ENCODE measurements at regions not wholly inside any gene's neighbourhood (a gene's known extent, or its start where the extent isn't known, plus 50 kb on each side); places are given as distances from the start of the nearest gene placed in this dataset.

DNA sequence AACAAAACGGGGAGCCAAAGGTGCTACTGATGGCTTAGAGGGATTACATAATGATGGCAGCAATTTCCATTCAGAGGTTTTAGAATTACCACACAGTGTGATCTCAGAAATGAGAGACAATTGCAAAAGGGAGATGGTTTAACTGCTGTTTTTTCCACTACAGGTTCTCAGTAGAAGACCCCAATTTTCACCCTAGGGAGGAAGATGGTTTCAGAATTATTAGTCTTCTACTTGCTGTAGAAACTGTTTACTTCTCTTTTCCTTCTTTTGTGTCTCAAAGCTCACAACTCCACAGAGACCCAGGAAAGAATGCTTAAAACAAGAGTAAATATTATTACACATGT, 226.5 kb downstream of the INHBA start:
- TF ChIP-seq RAD21 (IDR thresholded peaks at IDR 0.05; ENCODE audit: low read depth) (no peak), FOXM1 (IDR thresholded peaks at IDR 0.05; ENCODE audit: borderline replicate concordance, low read depth) (no peak), USF1 (IDR thresholded peaks at IDR 0.05) (no peak), TAF1 (IDR thresholded peaks at IDR 0.05; ENCODE audit: low read depth) (no peak), EGR1 (IDR thresholded peaks at IDR 0.05) (no peak), CEBPB (IDR thresholded peaks at IDR 0.05) (no peak), ZBTB7A (IDR thresholded peaks at IDR 0.05; ENCODE audit: low read depth) (no peak), NFIC (IDR thresholded peaks at IDR 0.05) (no peak), EP300 (IDR thresholded peaks at IDR 0.05; ENCODE audit: borderline replicate concordance) (no peak), CREB1 (IDR thresholded peaks at IDR 0.05; ENCODE audit: low read depth) (no peak), TCF12 (IDR thresholded peaks at IDR 0.05; ENCODE audit: low read depth) (no peak)
- TF ChIP-seq, protein P1, sequence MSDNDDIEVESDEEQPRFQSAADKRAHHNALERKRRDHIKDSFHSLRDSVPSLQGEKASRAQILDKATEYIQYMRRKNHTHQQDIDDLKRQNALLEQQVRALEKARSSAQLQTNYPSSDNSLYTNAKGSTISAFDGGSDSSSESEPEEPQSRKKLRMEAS (IDR thresholded peaks at IDR 0.05) = no peak

DNA sequence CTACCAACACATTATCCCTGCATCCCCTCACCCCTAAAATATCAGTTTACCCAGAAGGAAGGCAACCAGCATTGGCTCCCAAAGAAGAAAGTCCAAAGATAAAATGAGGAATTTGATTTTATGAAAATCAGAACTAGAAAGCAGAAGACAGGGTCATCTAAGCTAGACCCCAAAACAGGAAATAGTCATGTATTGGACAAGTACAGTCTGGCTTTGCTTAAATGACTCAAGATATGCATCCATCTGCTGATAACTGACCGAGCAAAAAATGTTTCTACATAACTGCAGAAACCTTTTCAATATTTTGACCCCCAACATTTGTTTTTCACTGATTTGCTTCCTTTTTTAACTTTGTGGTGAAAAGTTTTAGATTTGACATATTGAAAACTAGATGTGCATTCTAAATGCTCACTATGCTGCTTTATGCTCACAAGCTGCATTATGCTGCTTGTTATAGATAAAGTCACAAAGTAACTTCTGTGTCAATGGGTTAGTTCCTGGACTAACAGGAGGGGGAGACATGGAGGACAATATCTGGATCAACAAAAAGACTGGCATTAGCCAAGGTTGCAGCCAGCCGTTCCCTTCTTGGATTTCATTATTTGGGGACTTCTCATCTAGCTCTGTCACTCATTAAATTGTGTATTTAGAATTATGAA, 227.0 kb downstream of the INHBA start:
- TF ChIP-seq YY1 (IDR thresholded peaks at IDR 0.05; ENCODE audit: low read depth) (no peak), CEBPB (IDR thresholded peaks at IDR 0.05) (no peak), NFIC (IDR thresholded peaks at IDR 0.05) (no peak), TAF1 (IDR thresholded peaks at IDR 0.05; ENCODE audit: low read depth) (no peak), EP300 (IDR thresholded peaks at IDR 0.05; ENCODE audit: borderline replicate concordance) (no peak), REST (IDR thresholded peaks at IDR 0.05; ENCODE audit: low read depth) (no peak), RAD21 (IDR thresholded peaks at IDR 0.05; ENCODE audit: low read depth) (no peak), TCF12 (IDR thresholded peaks at IDR 0.05; ENCODE audit: low read depth) (no peak), CREB1 (IDR thresholded peaks at IDR 0.05; ENCODE audit: low read depth) (no peak), FOXM1 (IDR thresholded peaks at IDR 0.05; ENCODE audit: borderline replicate concordance, low read depth) (no peak), ZBTB7A (IDR thresholded peaks at IDR 0.05; ENCODE audit: low read depth) (no peak), TEAD4 (IDR thresholded peaks at IDR 0.05) (no peak), EGR1 (IDR thresholded peaks at IDR 0.05) (no peak), USF1 (IDR thresholded peaks at IDR 0.05) (no peak)
- TF ChIP-seq, protein P1 (IDR thresholded peaks at IDR 0.05) = no peak

GRCh38 chr7:41472427-41473125, 230.3 kb downstream of the INHBA start:
- TF ChIP-seq EGR1 (IDR thresholded peaks at IDR 0.05) (no peak), TCF12 (IDR thresholded peaks at IDR 0.05; ENCODE audit: low read depth) (no peak), EP300 (IDR thresholded peaks at IDR 0.05; ENCODE audit: borderline replicate concordance) (no peak), RAD21 (IDR thresholded peaks at IDR 0.05; ENCODE audit: low read depth) (no peak), TAF1 (IDR thresholded peaks at IDR 0.05; ENCODE audit: low read depth) (no peak), USF1 (IDR thresholded peaks at IDR 0.05) (no peak), TEAD4 (IDR thresholded peaks at IDR 0.05) (no peak), ZBTB7A (IDR thresholded peaks at IDR 0.05; ENCODE audit: low read depth) (no peak)
- TF ChIP-seq, protein P1 (IDR thresholded peaks at IDR 0.05) = no peak

GRCh38 chr7:41470081-41470480, 232.8 kb downstream of the INHBA start:
- TF ChIP-seq NFIC (IDR thresholded peaks at IDR 0.05) = no peak
- no peak for TF ChIP-seq TEAD4 (IDR thresholded peaks at IDR 0.05)
- TF ChIP-seq CREB1 (IDR thresholded peaks at IDR 0.05; ENCODE audit: low read depth) = no peak
- no peak for TF ChIP-seq TAF1 (IDR thresholded peaks at IDR 0.05; ENCODE audit: low read depth)

DNA sequence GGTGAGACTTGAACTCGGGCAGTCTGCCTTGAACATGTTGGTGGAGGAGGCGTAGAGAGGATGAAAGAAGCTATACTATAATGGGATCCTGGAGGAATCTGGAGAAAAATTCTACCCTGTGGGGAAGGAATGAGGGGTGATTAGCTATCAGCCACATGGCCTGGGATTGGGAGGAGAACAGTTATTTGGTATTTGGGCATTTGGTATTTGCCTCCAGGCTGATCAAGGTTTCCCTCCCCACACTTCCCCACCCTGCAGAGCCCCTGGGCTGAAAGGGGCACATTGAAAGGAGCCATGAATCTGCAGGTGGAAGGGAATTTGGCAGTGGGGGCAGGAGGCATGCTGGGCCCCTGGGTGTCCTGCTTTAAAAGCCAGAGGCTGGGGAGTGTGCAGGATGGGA, 235.3 kb downstream of the INHBA start:
- TF ChIP-seq TAF1 (IDR thresholded peaks at IDR 0.05; ENCODE audit: low read depth) (no peak), CEBPB (IDR thresholded peaks at IDR 0.05) (no peak), FOXM1 (IDR thresholded peaks at IDR 0.05; ENCODE audit: borderline replicate concordance, low read depth) (no peak), TCF12 (IDR thresholded peaks at IDR 0.05; ENCODE audit: low read depth) (no peak), YY1 (IDR thresholded peaks at IDR 0.05; ENCODE audit: low read depth) (no peak)

DNA sequence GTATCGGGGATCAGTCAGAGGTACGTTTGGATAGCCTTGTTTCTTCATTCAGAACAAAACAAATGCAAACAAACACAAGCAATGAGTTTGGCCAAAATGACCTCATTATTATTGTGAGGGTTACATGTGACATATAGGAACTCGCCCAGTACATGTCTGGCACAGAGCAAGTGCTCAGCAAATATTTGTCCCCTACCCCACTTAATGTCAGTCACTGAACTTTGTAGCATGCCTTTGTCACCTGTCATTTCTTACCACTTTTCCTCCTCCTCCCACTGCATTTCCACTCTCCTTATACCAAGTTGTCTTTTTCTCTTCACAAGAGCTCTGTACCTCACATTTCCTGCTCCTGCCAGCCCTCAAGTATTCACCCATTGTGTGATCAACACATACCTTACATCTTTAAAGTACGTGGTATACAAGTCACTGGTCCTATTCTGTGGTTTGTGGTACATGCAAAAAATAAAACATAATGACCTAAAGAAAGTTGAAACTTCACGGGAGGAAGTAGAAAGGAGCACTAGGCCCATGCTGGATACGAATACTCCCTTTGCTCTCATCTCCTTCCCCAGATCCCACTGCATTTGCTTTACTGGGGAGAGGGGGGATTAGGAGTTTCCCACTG, 236.0 kb downstream of the INHBA start:
- TF ChIP-seq EP300 (IDR thresholded peaks at IDR 0.05; ENCODE audit: borderline replicate concordance) (no peak), CREB1 (IDR thresholded peaks at IDR 0.05; ENCODE audit: low read depth) (no peak), REST (IDR thresholded peaks at IDR 0.05; ENCODE audit: low read depth) (no peak)

All from Ishikawa (cell line).